T-helper 1 cell (primary cell): ENCODE measurements at regions not wholly inside any gene's neighbourhood (a gene's known extent, or its start where the extent isn't known, plus 50 kb on each side); places are given as distances from the start of the nearest gene placed in this dataset.

Source experiments
- DNase-seq, 5 donors: peaks; one replicate each; pipeline ENCODE4 v3.0.0-alpha.2; 2012 to 2020

DNA sequence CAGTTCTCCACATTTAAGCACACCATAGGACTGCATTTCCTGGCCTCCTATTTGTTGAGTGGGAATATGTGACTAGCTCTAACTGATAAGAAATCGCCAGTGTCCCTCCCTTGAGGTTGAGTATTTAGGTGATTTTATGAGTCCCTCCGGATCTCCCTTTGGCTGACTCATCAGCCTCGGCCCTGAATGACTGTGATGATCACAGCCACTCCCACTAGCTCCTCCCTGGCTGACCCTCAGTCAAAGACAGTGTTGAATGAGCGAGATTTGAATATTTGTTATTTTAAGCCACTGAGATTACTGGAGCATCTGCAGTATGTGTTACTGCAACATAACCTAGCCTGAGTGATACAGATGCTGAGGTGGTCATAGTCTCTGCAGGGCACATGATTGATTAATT, 515.3 kb downstream of the EPHB1 start:
- no peak for DNase-seq

DNA sequence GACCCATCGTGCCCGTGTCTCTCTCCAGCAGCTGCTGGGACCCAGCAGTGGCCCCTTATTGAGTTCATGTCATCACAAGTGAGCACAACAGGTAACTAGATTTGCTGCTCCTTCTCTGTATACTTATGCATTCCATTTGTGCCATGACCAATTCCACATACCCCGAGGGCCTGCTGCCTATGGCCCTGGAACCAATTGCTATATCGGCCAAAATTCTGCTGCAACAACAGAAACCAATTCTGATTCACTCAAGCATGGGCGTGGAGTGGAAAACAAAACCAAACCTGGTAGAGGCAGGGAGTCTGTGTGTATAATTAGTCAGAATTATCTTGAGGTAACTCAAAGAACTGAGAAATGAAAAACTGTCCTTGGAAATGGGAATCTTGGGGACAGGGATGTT, 516.6 kb downstream of the EPHB1 start:
- DNase-seq, result no peak

DNA sequence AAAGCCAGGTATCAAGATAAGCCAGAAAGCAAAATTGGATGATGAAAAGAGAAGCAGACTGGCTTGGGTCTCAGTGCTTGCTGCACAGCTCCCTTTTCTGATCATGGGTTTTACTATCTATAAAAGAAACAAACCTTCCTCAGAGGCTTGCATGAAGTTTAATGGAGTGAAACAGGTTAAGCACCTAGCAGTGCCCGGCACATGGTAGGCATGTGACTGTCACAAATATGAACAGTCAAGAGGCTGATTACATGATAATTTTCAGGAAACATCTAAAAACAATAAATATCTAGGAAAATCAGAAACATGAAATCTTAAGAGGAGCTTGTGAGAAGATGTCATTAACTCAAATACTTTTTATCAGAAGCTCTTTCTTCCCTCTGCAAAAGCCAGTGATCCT, 519.2 kb downstream of the EPHB1 start:
- no peak for DNase-seq

DNA sequence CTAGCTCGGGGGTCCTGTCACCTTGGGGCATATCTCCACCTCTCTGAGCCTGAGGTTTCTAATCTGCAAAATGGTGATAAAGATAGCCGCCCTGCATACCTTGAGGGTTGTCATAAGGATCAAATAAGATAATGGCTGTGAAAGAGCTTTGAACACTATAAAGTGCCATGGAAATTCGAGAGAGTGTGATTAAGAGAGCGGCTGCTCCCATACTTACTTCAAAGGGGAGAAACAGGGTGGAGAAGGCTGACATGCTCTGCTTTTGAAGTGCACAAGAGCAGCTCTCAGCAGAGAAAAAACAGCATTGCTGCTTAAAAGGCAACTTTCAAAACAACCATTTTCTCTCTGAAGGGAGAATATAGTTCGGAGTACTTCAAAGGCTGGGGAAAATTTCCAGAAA, 529.2 kb downstream of the EPHB1 start:
- DNase-seq, result no peak

DNA sequence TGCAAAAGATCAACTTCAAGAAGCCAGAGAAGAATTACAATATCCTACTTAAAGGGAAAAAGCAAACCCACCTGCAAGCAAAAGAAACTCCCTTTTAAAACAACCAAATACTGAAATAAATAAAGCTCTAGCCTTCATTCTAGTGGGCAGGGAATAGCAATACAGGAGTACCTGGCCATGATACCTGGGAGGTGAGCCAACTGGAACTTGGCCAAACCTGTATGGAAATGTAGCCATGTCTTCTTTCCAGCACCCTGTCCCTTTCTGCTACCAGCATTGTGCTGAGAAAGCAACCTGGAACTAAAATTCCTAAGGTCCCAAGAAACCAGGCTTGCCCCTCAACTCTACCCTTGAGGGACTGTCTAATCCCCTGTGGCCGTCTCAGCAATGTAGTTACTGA, 530.0 kb downstream of the EPHB1 start:
- no peak for DNase-seq

DNA sequence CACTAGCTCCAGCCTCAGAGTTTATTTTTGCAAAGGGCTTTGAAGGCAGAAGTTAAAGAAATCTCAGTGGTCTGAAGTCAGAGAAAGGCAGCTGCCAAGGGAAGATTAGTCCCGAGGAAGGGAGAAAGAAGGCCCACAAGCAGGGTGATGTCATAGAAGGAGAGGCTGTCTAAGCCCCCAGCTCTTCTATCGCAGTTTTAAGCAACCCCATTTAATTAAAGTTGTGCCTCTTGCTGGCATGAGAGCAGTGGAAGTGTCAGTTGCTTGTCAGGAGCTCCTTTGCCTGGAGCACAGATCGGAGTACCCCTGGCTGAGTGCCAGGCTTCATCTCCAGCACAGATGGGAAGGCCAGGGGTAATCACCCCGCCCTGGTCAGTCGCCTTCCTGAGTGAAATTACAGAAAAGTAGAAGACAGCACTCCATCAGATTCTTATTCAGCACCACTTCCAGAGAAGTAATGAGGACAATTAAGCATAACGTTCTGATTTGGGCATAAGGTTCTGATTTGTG, 530.7 kb downstream of the EPHB1 start:
- no peak for DNase-seq

DNA sequence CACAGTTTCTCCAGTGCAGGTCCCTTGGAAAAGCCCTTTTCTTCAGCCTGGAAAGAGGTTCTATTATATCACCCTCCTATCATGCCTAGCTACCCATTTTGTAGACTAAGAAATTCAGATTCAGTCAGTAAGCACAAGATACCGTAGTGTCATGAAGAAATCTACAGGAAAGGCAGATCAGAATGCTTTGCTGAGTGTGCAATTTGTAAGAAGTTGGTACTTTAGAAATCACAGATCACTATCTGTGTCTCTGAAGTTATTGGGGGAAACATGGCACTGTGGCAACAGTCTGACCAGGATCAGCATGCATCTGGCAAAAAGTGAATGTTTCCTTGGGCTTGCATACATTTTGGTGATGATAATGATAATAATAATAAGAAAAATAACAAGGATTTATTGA, 531.8 kb downstream of the EPHB1 start:
- DNase-seq, result no peak

DNA sequence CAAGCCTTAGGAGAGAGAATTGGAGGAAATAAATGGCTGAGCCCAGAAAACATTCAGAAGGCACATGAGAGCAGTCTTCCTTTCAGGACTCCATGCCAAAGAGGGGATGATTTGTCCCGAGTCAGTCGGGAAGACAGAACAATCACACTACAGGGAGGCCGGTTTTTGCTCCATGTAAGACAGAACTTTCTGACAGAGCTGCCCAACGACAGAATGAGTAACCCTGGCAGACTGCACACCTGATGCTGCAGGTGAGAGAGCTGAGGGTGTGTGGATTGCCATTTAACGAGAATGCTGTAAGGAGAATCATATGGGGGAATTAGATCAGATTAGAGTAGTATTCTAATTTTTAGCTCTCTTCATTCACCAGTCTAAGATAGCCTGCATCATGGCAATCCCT, 533.0 kb downstream of the EPHB1 start:
- DNase-seq, result no peak

DNA sequence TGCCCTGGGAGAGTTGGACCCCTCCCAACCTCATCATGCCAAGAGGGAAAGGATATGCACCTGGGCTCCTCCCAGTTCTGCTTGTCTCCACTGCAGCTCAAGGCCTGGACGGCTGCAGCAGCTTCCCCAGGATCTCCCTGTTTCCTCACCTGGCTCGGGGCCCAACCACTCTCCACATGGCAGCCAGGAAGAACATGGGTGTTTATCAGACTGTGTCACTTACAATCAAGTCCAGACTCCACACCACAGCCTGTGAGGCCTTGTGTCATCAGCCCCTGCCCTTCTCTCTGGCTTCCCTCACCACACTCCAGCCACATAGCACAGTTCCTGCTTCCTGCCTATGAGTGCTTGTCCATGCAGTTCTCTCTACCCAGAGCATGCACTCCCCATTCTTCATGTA, 534.4 kb downstream of the EPHB1 start:
- DNase-seq, result no peak

DNA sequence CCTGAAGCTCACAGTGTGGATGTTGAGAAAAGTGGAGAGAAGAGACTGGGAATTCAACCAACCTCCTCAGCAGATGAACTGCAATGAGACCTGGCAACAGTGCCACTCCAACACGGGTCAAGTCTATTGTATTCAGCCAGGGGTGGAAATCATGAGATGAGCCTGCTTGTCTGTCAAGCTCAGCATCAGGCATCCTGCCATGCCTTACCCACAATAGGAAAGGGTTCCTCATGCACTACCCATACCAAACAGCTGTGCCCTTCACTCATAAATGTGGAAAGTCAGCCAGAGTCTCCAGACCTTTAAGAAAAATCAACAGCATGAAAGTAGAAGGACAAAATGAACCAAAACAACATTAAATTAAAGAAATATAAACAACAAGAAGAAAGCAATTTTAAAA, 542.1 kb downstream of the EPHB1 start:
- DNase-seq, result no peak

DNA sequence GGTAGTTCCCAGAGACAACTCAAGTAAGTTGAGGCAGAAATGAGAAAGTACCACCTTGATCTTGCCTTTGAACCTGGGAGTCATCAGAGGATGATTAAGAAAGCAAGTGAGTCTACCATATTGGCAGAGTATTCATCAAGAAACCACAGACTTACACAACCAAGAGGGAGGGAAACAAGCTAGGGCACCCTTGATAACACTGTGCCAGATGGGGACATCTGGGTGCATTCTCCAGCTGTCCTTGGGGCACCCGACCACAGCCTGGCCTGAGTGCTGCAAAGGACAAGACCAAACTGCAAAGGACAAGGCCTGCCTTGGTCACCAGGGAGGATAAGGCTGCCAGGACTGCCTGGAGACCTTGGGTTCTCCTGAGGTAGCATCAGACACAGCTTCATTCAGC, 553.6 kb downstream of the EPHB1 start:
- DNase-seq, result no peak

DNA sequence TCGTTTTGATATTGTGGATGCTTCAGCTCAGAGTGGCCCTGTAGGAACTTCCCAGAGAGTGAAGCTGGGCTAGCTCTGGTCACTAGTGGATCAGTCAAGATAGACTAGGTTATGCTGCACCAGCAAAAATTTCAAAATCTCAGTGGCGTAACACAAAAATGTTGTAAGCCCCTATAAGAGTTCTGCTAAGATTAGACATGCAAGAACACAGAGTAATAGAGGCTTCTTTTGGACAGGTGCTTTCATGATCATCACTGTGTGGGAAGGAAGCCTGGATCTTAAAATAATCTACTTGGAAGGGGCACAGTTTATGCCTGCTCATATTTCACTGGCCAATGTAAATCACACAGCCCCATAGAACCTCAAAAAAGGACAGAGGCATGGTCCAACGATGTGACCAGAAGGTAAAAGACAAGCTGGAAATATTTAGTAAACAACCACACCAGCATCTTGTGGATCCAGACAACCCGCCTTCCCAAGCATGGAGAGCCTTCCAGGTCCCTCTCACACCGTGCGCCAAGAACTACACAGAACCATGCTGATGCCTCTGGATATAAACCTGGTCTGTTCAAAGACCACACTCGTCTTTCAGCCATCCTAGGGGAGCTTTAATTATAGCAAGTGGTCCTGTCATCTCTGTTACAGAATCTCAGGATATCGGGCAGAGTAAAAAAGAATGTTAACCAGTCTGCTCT, 554.3 kb downstream of the EPHB1 start:
- DNase-seq, result no peak

DNA sequence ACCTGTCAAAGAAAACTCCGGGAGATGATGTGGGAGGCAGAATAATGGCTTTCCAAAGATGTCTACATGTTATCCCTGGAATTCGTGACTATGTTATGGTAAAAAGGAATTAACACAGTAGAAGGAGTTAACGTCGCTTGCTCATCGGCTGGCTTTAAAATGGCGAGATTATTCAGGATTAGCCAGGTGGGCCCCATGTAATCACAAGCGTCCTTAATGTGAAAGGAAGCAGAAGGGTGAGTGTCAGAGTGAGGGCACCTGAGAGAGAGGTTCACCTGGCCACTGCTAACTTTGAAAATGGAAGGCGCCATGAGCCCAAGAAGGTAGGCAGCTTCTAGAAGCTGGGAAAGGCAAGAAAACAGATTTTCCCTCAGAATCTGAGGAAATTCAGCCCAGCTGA, 557.2 kb downstream of the EPHB1 start:
- DNase-seq, result no peak

DNA sequence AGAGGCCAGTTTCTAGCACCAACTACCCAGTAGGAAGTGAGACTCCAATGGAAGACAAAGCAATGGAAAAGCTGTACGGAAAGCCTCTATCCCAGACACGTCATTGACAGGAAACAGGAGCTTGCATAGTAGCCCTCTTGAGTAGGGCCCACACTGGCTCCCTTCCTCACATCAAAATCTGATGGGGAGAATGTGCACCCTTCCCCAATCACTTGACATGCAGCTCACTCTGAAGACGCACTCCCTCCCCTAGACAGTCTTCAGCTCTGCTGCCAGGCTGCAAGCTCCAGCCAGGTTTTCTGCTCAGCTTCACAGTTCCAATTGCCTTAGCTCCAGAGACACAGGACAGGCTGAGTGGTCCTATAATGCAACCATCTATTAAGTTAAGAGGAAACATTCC, 567.8 kb downstream of the EPHB1 start:
- DNase-seq, result no peak

DNA sequence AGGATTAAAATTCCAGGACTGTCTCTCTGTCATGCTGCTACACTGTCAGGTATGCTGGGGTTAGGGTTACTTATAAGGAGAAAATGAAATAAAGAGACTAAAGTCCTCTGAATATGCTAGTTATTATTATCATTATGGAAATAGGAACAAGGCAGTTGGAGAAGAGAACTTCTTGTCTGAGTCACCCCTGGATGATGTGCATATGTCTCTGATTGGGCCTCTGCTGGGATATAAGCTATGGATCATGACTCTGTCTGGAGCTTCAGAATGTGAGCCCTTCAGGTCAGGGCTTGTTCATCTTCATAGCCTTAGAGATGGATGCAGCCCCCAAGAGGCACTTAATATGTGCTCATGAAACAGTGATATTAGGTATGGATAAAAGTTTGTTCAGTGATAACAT, 569.6 kb downstream of the EPHB1 start:
- no peak for DNase-seq

DNA sequence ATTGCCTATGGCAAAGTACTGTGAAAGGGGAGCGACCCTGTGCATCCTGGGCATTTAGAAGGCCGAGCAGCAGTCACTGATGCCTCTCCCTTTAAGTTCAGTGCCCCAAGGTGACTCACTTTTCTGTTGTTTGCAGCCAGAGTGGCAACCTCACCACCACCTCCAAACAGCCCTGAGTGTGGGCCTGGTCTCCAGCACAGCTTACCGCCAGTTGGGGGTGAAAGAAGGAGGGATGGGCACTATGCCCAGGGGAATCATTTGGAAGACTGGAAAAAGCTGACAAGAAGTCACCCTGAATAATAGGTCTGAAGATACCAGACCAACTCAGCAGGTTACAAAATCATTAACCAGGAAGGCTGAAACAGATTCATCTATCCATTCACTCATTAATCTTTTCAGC, 571.8 kb downstream of the EPHB1 start:
- no peak for DNase-seq

DNA sequence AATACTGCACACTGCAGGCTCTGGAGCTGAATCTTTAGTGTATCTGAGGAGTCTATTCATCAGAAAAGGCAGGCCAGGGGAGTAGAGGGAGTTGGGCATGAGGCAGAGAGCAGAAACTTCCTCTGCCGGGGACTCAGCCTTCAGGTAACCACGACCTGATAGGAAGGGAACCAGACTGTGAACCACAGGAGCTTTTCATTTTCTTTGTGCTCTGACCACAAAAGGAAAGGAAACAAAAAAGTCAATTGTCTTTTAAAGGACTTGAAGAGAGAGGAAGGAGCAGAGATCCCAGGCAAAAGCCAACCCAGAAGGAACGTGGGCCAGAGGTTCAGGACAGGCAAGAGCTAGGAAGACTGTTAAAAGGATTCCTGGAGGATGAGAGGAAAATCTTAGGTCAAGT, 573.3 kb downstream of the EPHB1 start:
- DNase-seq, result no peak

DNA sequence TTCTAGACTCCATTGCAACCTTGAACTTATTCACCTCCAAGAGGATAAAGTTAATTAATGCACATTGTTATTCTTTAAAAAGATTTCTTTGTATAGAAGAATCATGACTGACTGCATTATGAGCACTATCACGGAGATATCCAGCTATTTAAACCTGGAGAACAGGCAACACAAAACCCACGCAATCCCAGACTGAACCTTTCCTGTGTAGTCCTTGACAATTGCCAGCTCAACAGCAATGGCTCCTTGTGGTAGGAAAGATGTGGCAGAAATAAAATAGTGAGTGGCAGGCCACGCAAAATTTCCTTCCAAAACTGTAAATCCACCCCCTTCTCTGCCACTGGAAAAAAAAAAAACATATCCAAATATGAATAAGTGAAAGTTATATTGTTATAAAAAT, 573.7 kb downstream of the EPHB1 start:
- DNase-seq, result no peak

DNA sequence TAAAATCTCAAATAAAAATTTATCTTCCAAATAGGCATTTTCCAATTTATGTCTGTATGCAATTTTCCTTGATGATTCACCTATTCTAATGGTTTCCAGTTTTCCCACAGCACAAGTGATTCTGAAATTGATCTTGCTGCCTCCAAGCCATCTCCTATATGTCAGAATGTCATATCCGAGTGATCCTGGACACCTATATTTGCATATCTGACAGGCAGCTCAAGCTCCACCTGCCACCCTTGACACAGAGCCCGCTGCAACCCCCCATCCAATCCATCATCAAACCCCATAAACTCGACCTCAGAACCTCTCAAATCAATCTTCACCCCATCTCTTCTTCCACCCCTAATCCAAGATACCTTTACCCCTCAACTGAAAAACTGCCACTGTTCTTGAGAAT, 579.5 kb downstream of the EPHB1 start:
- no peak for DNase-seq

DNA sequence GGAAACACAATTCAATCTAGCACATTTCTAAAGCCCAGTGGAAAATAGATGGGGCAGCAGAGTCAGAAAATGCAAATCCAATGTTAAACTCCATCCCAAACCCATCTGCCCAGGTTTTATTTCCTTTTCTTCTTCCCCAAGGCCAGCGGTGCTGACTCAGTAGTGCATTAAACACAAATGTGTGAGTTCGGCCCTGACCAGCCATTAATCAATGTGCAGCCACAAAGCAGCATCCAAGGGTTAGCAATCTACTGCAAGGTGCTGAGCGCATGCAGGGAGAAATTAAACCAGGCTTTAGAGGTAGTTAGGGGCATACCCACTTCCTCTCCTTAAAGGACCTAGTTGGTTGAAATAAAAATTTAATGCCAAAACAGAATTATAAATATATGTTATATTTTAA, 583.3 kb upstream of the PPP2R3A start:
- no peak for DNase-seq

DNA sequence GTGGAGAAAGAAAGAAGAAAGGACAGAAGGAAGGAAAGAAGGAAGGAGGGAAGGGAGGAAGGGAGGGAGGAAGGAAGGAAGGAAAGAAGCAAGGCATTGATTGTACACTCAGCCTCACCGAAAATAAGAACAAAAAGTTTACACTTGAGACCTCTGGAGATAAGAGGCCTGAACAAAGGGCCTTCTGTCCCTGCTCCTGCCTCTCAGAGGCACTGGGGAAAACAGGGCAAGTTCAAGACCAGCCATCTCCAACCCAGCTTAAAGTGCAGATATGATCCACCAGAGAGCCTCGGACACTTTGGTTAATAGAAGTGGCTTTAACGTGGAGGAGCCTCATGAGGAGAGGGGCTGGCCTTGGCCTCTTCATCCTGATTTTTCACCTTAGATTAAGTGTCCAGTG, 582.9 kb upstream of the PPP2R3A start:
- no peak for DNase-seq

DNA sequence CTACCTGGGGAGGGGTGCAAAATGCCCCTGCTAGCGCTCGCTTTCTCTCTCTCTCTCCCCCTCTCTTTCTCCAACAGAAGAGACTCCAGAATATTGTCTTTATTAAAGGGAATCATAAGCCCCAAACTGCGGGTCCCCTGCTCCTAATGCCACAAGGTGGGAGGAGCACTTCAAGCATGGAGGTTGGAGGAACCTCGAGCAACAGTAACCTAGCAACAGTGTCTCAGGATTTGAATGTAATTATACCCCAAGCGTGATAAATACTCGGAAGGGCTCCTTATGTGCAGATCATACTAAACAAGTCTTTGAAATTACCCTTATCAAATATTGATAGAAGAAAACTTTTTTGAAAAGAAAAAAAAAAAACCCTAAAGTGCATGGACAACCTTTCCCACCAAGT, 582.2 kb upstream of the PPP2R3A start:
- DNase-seq, result no peak

DNA sequence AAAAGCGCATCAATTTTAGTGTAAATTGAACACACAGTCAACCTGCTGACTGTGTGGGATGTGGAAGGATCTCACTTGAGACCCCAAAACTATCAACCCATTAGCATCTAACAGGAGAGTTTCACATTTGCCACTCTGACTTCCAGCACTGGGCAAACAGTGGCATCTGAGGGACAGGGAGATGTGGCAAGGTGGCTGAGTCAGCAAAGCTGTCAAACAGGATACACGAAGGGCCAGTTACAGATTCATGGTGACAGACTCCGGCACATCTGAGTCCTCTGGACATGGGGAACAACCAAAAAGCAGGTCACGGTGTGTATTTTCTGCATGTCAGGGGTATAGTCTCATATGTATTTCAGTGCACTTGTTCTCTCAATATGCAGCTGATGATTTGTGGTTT, 573.4 kb upstream of the PPP2R3A start:
- no peak for DNase-seq

DNA sequence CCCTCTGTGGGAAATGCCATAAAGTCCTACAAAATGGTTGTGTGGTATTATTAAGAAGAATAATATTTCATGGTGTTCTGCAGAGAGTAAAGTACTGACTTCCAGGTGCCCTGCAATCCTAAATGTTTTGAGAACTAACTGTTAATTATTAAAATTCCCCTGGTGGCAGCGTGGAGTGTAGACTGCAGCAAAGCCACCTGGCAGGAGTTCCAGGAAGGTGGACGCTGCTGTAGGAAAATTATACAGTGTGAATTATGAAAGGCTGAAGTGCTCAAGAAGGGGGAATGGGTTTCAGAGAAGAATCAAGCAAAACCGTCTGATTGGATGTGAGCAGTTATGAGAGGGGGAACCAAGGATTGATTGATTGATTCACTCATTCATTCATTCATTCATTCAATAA, 572.4 kb upstream of the PPP2R3A start:
- DNase-seq, result no peak

DNA sequence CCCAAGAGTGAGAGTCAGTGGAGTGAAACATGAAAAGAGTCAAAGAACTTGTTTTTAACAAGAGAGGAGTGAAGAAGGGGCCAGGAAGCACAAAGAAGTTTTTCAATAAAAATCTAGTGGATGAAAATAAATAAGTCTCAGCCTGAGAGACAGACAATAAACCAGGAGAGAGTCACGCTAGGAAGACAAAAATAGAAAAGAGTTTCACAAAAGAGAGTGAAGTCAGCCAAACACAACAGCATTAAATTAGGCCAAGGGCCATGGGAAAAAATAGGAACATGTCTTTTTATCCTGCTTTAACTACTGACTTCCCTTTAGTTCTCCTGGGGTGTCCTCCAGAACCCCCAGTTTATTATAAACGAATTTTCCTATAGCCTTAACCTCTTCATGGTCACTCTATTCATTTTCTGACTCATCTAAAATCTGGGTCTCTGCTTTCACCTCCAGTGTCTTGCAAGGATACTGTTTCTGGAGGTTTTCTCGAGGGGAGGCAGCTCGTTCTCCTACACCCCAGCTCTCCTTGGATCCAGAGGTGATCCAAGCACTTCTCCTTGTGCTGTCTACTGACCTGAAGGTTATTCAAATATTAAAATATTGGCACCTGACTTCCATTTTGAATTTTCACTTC, 571.5 kb upstream of the PPP2R3A start:
- no peak for DNase-seq
